Testis (tissue), 2 donors: ENCODE measurements at regions not wholly inside any gene's neighbourhood (a gene's known extent, or its start where the extent isn't known, plus 50 kb on each side); places are given as distances from the start of the nearest gene placed in this dataset.

Experiments used
- CTCF ChIP-seq, 3 experiments: fragments of 450-650 bp in 2 of 3; fragments of 200-600 bp in 1 of 3; sonication (generic) in 1 of 3; IDR thresholded peaks; one replicate each; pipeline ENCODE4 v1.5.1; 2016 to 2019; ENCODE audit warnings: antibody characterized with exemption in 3 of 3, mild to moderate bottlenecking in 2 of 3, moderate library complexity in 1 of 3
- POLR2A ChIP-seq: fragments of 450-650 bp; IDR thresholded peaks from one replicate; pipeline ENCODE4 v1.6.1; 2017; ENCODE audit warnings: antibody characterized with exemption, mild to moderate bottlenecking, moderate library complexity

- TF ChIP-seq POLR2A = no peak
- TF ChIP-seq CTCF (IDR thresholded peaks at IDR 0.05) = no peak
Measured at GRCh38 chr9:7520396-7520795, 279.2 kb downstream of the DMAC1 start.
